ENCODE measurements at regions not wholly inside any gene's neighbourhood (a gene's known extent, or its start where the extent isn't known, plus 50 kb on each side); places are given as distances from the start of the nearest gene placed in this dataset.

DNA sequence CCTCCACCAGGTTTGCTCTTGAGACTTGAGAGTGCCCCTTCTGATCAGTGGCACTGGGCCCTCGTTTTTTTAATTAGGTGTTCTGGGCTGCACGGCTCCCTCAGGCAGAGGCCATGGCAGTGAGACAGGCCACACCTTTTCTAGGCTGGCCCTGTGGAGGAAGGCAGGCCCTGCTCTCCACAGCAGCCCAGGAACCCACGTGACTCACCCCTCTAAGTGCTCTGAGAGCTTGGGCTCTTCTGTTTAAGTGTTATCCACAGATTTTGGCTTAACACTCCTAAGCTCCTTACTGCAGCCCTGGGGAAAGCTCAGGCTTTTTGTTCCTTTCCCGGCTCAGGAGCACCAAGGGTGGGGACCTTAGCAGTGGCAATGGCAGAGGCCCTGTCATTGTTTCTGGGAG is 463.2 kb upstream of the GBE1 start:
- Histone ChIP-seq H3K23ac (ENCODE audit: low read length) (no peak overlapping the region), H3K79me1 (ENCODE audit: low read length) (no peaks in the 10 kb centered on the region), H3K27me3 (ENCODE audit: insufficient read depth, low read length, poor library complexity) (no peaks in the 10 kb centered on the region), H3K4me3 (ENCODE audit: low read length) (no peak overlapping the region), H4K5ac (ENCODE audit: low read length) (no peak overlapping the region), H2AK5ac (ENCODE audit: low read length) (no peak overlapping the region), H4K8ac (ENCODE audit: low read depth, low read length) (no peak overlapping the region), H3K36me3 (ENCODE audit: control insufficient read depth, insufficient read depth, low read length) (no peaks in the 10 kb centered on the region), H3K79me2 (ENCODE audit: control insufficient read depth, insufficient read depth, low read length) (no peaks in the 10 kb centered on the region), H3K27ac (ENCODE audit: low read depth, low read length) (no peak overlapping the region), H3K4ac (ENCODE audit: low read depth, low read length) (no peak overlapping the region), H3K9ac (ENCODE audit: low read length) (no peak overlapping the region), H3K4me1 (ENCODE audit: control insufficient read depth, low read depth, low read length) (no peaks in the 10 kb centered on the region), H3K18ac (ENCODE audit: low read length) (no peak overlapping the region), H2BK5ac (ENCODE audit: low read length) (no peak overlapping the region), H2BK120ac (ENCODE audit: low read depth, low read length) (no peak overlapping the region), H3K56ac (ENCODE audit: low read length) (no peak overlapping the region), H2BK15ac (replicated peaks; ENCODE audit: low read depth) (no peak overlapping the region), H3K4me2 (ENCODE audit: low read length) (no peak overlapping the region)
- DNase-seq: no peak
- WGBS (ENCODE audit: extremely low coverage, insufficient coverage, low lambda C conversion rate): no CpG with 5 or more reads among the region's 4 CpGs

DNA sequence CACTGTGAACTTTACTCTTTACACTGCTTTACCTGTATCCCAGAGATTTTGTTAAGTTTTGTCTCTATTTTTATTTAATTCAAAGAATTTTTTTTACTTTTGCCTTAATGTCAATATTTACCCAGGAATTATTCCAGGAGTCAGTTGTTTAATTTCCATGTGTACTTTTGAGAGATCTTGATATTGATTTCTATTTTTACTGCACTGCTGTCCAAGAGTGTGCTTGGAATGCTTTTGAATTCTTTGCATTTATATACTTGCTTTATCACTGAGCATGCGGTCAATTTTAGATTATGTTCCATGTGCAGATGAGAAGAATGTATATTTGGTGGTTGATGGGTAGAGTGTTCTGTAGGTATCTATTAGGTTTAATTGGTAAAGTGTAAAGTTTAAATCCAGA is 461.0 kb upstream of the GBE1 start:
- no peak overlapping the region for H2BK5ac ChIP-seq (ENCODE audit: low read length)
- H2BK15ac ChIP-seq (replicated peaks; ENCODE audit: low read depth): no peak overlapping the region
- H4K5ac ChIP-seq (ENCODE audit: low read length): no peak overlapping the region
- no peak overlapping the region for H3K4me3 ChIP-seq (ENCODE audit: low read length)
- H2AK5ac ChIP-seq (ENCODE audit: low read length): no peak overlapping the region
- H3K4ac ChIP-seq (ENCODE audit: low read depth, low read length): no peak overlapping the region
- H3K27me3 ChIP-seq (ENCODE audit: insufficient read depth, low read length, poor library complexity): no peaks in the 10 kb centered on the region
- no CpG with 5 or more reads among the region's 1 CpG for WGBS (ENCODE audit: extremely low coverage, insufficient coverage, low lambda C conversion rate)
- H3K18ac ChIP-seq (ENCODE audit: low read length): no peak overlapping the region
- DNase-seq: no peak
- H3K79me2 ChIP-seq (ENCODE audit: control insufficient read depth, insufficient read depth, low read length): no peaks in the 10 kb centered on the region
- H3K23ac ChIP-seq (ENCODE audit: low read length): no peak overlapping the region
- H3K56ac ChIP-seq (ENCODE audit: low read length): no peak overlapping the region
- H3K4me2 ChIP-seq (ENCODE audit: low read length): no peak overlapping the region
- H2BK120ac ChIP-seq (ENCODE audit: low read depth, low read length): no peak overlapping the region
- H3K4me1 ChIP-seq (ENCODE audit: control insufficient read depth, low read depth, low read length): no peaks in the 10 kb centered on the region
- H4K8ac ChIP-seq (ENCODE audit: low read depth, low read length): no peak overlapping the region
- H3K9ac ChIP-seq (ENCODE audit: low read length): no peak overlapping the region
- H3K79me1 ChIP-seq (ENCODE audit: low read length): no peaks in the 10 kb centered on the region
- no peak overlapping the region for H3K27ac ChIP-seq (ENCODE audit: low read depth, low read length)
- no peaks in the 10 kb centered on the region for H3K36me3 ChIP-seq (ENCODE audit: control insufficient read depth, insufficient read depth, low read length)

DNA sequence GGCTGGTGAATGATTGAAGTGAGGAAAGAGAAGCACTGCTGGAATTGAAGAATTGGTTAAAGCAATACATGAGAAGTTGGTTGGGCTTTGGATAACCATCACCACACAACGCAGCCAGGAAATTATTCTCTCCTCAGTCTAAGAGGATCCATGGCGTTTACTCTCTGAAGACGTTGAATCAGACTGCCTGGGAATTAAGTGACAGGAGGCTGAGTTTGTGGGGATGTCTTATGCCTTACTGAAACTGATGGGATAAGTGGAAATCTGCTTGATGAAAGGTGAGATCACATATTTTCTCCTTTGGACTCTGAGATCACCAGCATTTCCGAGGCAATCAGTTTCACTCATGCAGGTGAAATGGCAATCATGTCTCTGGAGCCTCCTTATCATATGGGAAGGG is 456.1 kb upstream of the GBE1 start:
- no peaks in the 10 kb centered on the region for H3K79me1 ChIP-seq (ENCODE audit: low read length)
- H3K27me3 ChIP-seq (ENCODE audit: insufficient read depth, low read length, poor library complexity): no peaks in the 10 kb centered on the region
- H4K8ac ChIP-seq (ENCODE audit: low read depth, low read length): no peak overlapping the region
- H3K27ac ChIP-seq (ENCODE audit: low read depth, low read length): no peak overlapping the region
- H3K9ac ChIP-seq (ENCODE audit: low read length): no peak overlapping the region
- H4K5ac ChIP-seq (ENCODE audit: low read length): no peak overlapping the region
- no peak overlapping the region for H3K18ac ChIP-seq (ENCODE audit: low read length)
- no peak overlapping the region for H2BK120ac ChIP-seq (ENCODE audit: low read depth, low read length)
- no peak overlapping the region for H3K4me2 ChIP-seq (ENCODE audit: low read length)
- no peaks in the 10 kb centered on the region for H3K79me2 ChIP-seq (ENCODE audit: control insufficient read depth, insufficient read depth, low read length)
- no CpG with 5 or more reads among the region's 4 CpGs for WGBS (ENCODE audit: extremely low coverage, insufficient coverage, low lambda C conversion rate)
- no peak overlapping the region for H2BK15ac ChIP-seq (replicated peaks; ENCODE audit: low read depth)
- H3K36me3 ChIP-seq (ENCODE audit: control insufficient read depth, insufficient read depth, low read length): no peaks in the 10 kb centered on the region
- no peak overlapping the region for H2AK5ac ChIP-seq (ENCODE audit: low read length)
- H3K56ac ChIP-seq (ENCODE audit: low read length): no peak overlapping the region
- no peak overlapping the region for H2BK5ac ChIP-seq (ENCODE audit: low read length)
- no peak for DNase-seq
- no peak overlapping the region for H3K4ac ChIP-seq (ENCODE audit: low read depth, low read length)
- no peak overlapping the region for H3K4me3 ChIP-seq (ENCODE audit: low read length)
- H3K4me1 ChIP-seq (ENCODE audit: control insufficient read depth, low read depth, low read length): no peaks in the 10 kb centered on the region
- no peak overlapping the region for H3K23ac ChIP-seq (ENCODE audit: low read length)

DNA sequence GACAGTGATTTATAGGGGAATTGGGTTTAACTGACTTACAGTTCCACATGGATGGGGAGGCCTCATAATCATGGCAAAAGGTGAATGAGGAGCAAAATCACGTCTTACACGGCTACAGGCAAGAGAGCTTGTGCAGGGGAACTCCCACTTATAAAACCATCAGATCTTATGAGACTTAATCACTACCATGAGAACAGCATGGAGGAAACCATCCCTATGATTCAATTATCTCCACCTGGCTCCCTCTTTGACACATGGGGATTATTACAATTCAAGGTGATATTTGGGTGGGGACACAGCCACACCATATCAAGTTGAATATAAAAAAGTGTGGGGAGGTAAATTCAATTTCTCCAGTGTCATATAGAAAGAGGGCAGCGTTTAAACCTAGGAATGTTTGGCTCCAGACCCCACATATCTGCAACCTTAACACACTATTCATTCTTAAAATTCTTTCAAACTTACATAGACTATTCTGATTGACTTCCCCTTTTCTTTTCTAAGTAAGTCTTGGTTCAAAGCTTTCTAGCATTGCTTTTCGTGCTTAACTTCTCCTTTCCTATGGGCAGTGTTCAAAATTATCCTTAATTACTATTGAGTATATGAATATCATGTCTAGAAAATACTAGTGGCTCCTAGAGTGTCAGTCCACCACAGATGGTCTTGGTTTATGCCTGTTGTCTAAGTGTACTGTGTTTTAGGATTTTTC is 446.7 kb upstream of the GBE1 start:
- H3K4me2 ChIP-seq (ENCODE audit: low read length): no peak overlapping the region
- no peak overlapping the region for H3K27ac ChIP-seq (ENCODE audit: low read depth, low read length)
- H2BK120ac ChIP-seq (ENCODE audit: low read depth, low read length): no peak overlapping the region
- DNase-seq: no peak
- H3K79me2 ChIP-seq (ENCODE audit: control insufficient read depth, insufficient read depth, low read length): no peaks in the 10 kb centered on the region
- H3K4me3 ChIP-seq (ENCODE audit: low read length): no peak overlapping the region
- no peak overlapping the region for H4K8ac ChIP-seq (ENCODE audit: low read depth, low read length)
- no peak overlapping the region for H4K5ac ChIP-seq (ENCODE audit: low read length)
- no peaks in the 10 kb centered on the region for H3K27me3 ChIP-seq (ENCODE audit: insufficient read depth, low read length, poor library complexity)
- H3K36me3 ChIP-seq (ENCODE audit: control insufficient read depth, insufficient read depth, low read length): no peaks in the 10 kb centered on the region
- H3K4ac ChIP-seq (ENCODE audit: low read depth, low read length): no peak overlapping the region
- H3K18ac ChIP-seq (ENCODE audit: low read length): no peak overlapping the region
- no peak overlapping the region for H2BK15ac ChIP-seq (replicated peaks; ENCODE audit: low read depth)
- WGBS (ENCODE audit: extremely low coverage, insufficient coverage, low lambda C conversion rate): no CpG with 5 or more reads among the region's 4 CpGs
- H3K4me1 ChIP-seq (ENCODE audit: control insufficient read depth, low read depth, low read length): no peaks in the 10 kb centered on the region
- H3K56ac ChIP-seq (ENCODE audit: low read length): no peak overlapping the region
- H2AK5ac ChIP-seq (ENCODE audit: low read length): no peak overlapping the region
- H3K9ac ChIP-seq (ENCODE audit: low read length): no peak overlapping the region
- H3K79me1 ChIP-seq (ENCODE audit: low read length): no peaks in the 10 kb centered on the region
- H3K23ac ChIP-seq (ENCODE audit: low read length): no peak overlapping the region
- H2BK5ac ChIP-seq (ENCODE audit: low read length): no peak overlapping the region

DNA sequence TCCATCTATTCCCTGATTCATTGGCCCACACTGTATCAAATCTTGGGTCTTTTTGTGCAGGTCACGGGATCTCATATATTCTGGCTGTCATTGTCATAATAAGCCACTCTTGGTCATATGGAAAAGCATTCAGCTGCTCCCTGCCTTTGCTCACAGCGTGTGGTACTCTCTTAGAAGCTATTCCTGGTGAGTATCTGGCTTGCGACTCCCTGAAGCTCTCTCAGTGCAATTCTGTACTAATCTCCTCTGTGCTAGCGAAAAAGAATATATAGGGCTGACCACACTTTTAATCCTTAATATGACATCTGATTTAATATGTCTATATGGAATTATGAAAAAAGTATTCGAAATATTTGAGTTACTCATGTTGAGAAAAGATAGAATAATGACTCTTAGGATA is 440.8 kb upstream of the GBE1 start:
- Histone ChIP-seq H3K9ac (ENCODE audit: low read length) (no peak overlapping the region), H3K23ac (ENCODE audit: low read length) (no peak overlapping the region), H3K27ac (ENCODE audit: low read depth, low read length) (no peak overlapping the region), H3K4me3 (ENCODE audit: low read length) (no peak overlapping the region), H4K5ac (ENCODE audit: low read length) (no peak overlapping the region), H2BK15ac (replicated peaks; ENCODE audit: low read depth) (no peak overlapping the region), H2AK5ac (ENCODE audit: low read length) (no peak overlapping the region), H3K4ac (ENCODE audit: low read depth, low read length) (no peak overlapping the region), H3K79me1 (ENCODE audit: low read length) (no peaks in the 10 kb centered on the region), H3K79me2 (ENCODE audit: control insufficient read depth, insufficient read depth, low read length) (no peaks in the 10 kb centered on the region), H3K36me3 (ENCODE audit: control insufficient read depth, insufficient read depth, low read length) (no peaks in the 10 kb centered on the region), H2BK5ac (ENCODE audit: low read length) (no peak overlapping the region), H2BK120ac (ENCODE audit: low read depth, low read length) (no peak overlapping the region), H3K4me1 (ENCODE audit: control insufficient read depth, low read depth, low read length) (no peaks in the 10 kb centered on the region), H3K56ac (ENCODE audit: low read length) (no peak overlapping the region), H3K4me2 (ENCODE audit: low read length) (no peak overlapping the region), H3K18ac (ENCODE audit: low read length) (no peak overlapping the region), H3K27me3 (ENCODE audit: insufficient read depth, low read length, poor library complexity) (no peaks in the 10 kb centered on the region), H4K8ac (ENCODE audit: low read depth, low read length) (no peak overlapping the region)
- 100% methylated on average over 1 of the region's 5 CpGs for WGBS (ENCODE audit: extremely low coverage, insufficient coverage, low lambda C conversion rate)
- no peak for DNase-seq

DNA sequence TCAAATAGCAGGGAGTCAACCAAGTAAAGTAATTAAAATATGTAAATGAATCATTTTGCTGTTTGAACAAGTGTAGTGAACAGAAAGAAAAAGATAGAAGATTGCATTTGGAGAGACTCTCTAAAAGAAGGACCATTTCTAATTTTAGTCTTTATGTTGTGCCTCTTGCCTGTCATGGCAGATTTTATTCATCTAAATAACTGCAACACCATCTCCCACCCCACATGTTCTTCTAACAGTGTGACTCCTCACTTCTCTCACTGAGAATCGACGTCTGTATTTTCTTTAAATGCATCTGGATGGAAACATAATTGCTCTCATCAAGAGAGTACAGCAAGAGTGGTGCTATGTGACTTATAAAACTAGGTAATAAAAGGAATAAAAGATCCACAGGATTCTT is 439.9 kb upstream of the GBE1 start:
- no peak overlapping the region for H3K18ac ChIP-seq (ENCODE audit: low read length)
- no peak overlapping the region for H3K4me2 ChIP-seq (ENCODE audit: low read length)
- no peak for DNase-seq
- no peak overlapping the region for H4K8ac ChIP-seq (ENCODE audit: low read depth, low read length)
- H3K56ac ChIP-seq (ENCODE audit: low read length): no peak overlapping the region
- no peaks in the 10 kb centered on the region for H3K79me2 ChIP-seq (ENCODE audit: control insufficient read depth, insufficient read depth, low read length)
- H2AK5ac ChIP-seq (ENCODE audit: low read length): no peak overlapping the region
- no peak overlapping the region for H3K9ac ChIP-seq (ENCODE audit: low read length)
- H4K5ac ChIP-seq (ENCODE audit: low read length): no peak overlapping the region
- no peaks in the 10 kb centered on the region for H3K27me3 ChIP-seq (ENCODE audit: insufficient read depth, low read length, poor library complexity)
- H2BK120ac ChIP-seq (ENCODE audit: low read depth, low read length): no peak overlapping the region
- no peaks in the 10 kb centered on the region for H3K36me3 ChIP-seq (ENCODE audit: control insufficient read depth, insufficient read depth, low read length)
- WGBS (ENCODE audit: extremely low coverage, insufficient coverage, low lambda C conversion rate): no CpG with 5 or more reads among the region's 2 CpGs
- no peak overlapping the region for H3K27ac ChIP-seq (ENCODE audit: low read depth, low read length)
- H2BK5ac ChIP-seq (ENCODE audit: low read length): no peak overlapping the region
- H3K4me3 ChIP-seq (ENCODE audit: low read length): no peak overlapping the region
- H3K4ac ChIP-seq (ENCODE audit: low read depth, low read length): no peak overlapping the region
- H3K79me1 ChIP-seq (ENCODE audit: low read length): no peaks in the 10 kb centered on the region
- H2BK15ac ChIP-seq (replicated peaks; ENCODE audit: low read depth): no peak overlapping the region
- no peak overlapping the region for H3K23ac ChIP-seq (ENCODE audit: low read length)
- H3K4me1 ChIP-seq (ENCODE audit: control insufficient read depth, low read depth, low read length): no peaks in the 10 kb centered on the region
